Nucleus accumbens (tissue), 56 donors: ENCODE measurements at regions not wholly inside any gene's neighbourhood (a gene's known extent, or its start where the extent isn't known, plus 50 kb on each side); places are given as distances from the start of the nearest gene placed in this dataset.
"Not testable (repeated sequence)": the region's sequence is repeated elsewhere in the genome, so short reads cannot be mapped to it uniquely, and the experiment has no call there.

Experiments
- DNase-seq, 56 donors: peaks; one replicate each; lab custom pipeline; 2025; lab: John Stamatoyannopoulos, UW

GRCh38 chr5:14954616-14955343 lies 83.2 kb upstream of the ANKH start:
- no peak for DNase-seq

- no peak for DNase-seq
Observed at GRCh38 chr5:14954216-14954615, 82.6 kb upstream of the ANKH start.

GRCh38 chr5:14953075-14953607 lies 81.6 kb upstream of the ANKH start:
- no peak for DNase-seq

- DNase-seq: no peak
Observed at GRCh38 chr5:14948383-14948782, 76.8 kb upstream of the ANKH start.

GRCh38 chr5:14946815-14947620 lies 75.4 kb upstream of the ANKH start:
- DNase-seq: peak in 2 of 56 donors; percentile 5 to 16

- DNase-seq: peak in 1 of 56 donors; percentile 17
Observed at GRCh38 chr5:14945450-14945849, 73.9 kb upstream of the ANKH start.

GRCh38 chr5:14944996-14945395 lies 73.4 kb upstream of the ANKH start:
- no peak for DNase-seq

- DNase-seq: no peak
Observed at GRCh38 chr5:14944350-14944739, 72.8 kb upstream of the ANKH start.

GRCh38 chr5:14942212-14942611 lies 70.6 kb upstream of the ANKH start:
- no peak for DNase-seq

- no peak for DNase-seq
Observed at GRCh38 chr5:14937254-14937653, 65.7 kb upstream of the ANKH start.

- no peak for DNase-seq
Observed at GRCh38 chr5:14936588-14936987, 65.0 kb upstream of the ANKH start.

GRCh38 chr5:14935341-14935740 lies 63.8 kb upstream of the ANKH start:
- no peak for DNase-seq

- DNase-seq: no peak
Observed at GRCh38 chr5:14932902-14933469, 61.4 kb upstream of the ANKH start.

GRCh38 chr5:14930486-14930885 lies 58.9 kb upstream of the ANKH start:
- no peak for DNase-seq

GRCh38 chr5:14929293-14930065 lies 57.9 kb upstream of the ANKH start:
- DNase-seq: no peak

- DNase-seq: no peak
Observed at GRCh38 chr5:14928661-14929060, 57.1 kb upstream of the ANKH start.

GRCh38 chr5:14925326-14925725 lies 53.7 kb upstream of the ANKH start:
- DNase-seq: no peak

GRCh38 chr5:14922952-14923351 lies 51.4 kb upstream of the ANKH start:
- DNase-seq: not testable (repeated sequence)

GRCh38 chr5:14922456-14922855 lies 50.9 kb upstream of the ANKH start:
- no peak for DNase-seq
